Prostate gland (tissue), 2 donors: ENCODE measurements at regions not wholly inside any gene's neighbourhood (a gene's known extent, or its start where the extent isn't known, plus 50 kb on each side); places are given as distances from the start of the nearest gene placed in this dataset.

Experiments
- CTCF ChIP-seq, 4 experiments: fragments of 200-600 bp in 2 of 4; fragments of 450-650 bp in 2 of 4; sonication (generic) in 2 of 4; IDR thresholded peaks; 1 replicate in 3 of 4; 2 replicates in 1 of 4; pipeline ENCODE4 v1.5.1; 2016 to 2019; ENCODE audit warnings: antibody characterized with exemption in 4 of 4, mild to moderate bottlenecking in 2 of 4, moderate library complexity in 2 of 4
- POLR2A ChIP-seq: fragments of 450-650 bp; IDR thresholded peaks from one replicate; pipeline ENCODE4 v1.6.1; 2016; ENCODE audit warnings: antibody characterized with exemption, mild to moderate bottlenecking
- POLR2AphosphoS5 ChIP-seq: sonication (generic); formaldehyde crosslinking; IDR thresholded peaks from one replicate; pipeline ENCODE4 v1.6.1; 2017; ENCODE audit warnings: antibody characterized with exemption

- TF ChIP-seq CTCF (IDR thresholded peaks at IDR 0.05) (no peak), POLR2A (no peak), POLR2AphosphoS5 (no peak)
Observed at GRCh38 chr2:149924549-149925213, 337.1 kb upstream of the MMADHC start.
